IMR-90 (cell line): ENCODE measurements at regions not wholly inside any gene's neighbourhood (a gene's known extent, or its start where the extent isn't known, plus 50 kb on each side); places are given as distances from the start of the nearest gene placed in this dataset.

ENCODE experiments used
- ATAC-seq: fragments of 200-7000 bp; cut with Tn5 transposase; 2 replicates; pipeline ENCODE4 v1.9.1; 2020; ENCODE audit warnings: low read depth, mild to moderate bottlenecking, moderate library complexity
- BruUV-seq: library from RNA; stranded (reverse); fragments of 400-500 nt; replicated peaks from 2 replicates; lab custom pipeline; 2021; lab: Mats Ljungman, UMichigan
- CTCF ChIA-PET: fragments of 300-600 bp; formaldehyde crosslinking; extraction: SDS; loops from one replicate; lab custom pipeline; 2021; ENCODE audit warnings: antibody characterized with exemption; lab: Yijun Ruan, JAX
- POLR2A ChIA-PET: fragments of 300-600 bp; sonication (Branson Sonifier 250); formaldehyde crosslinking; loops from one replicate; lab custom pipeline; 2022; ENCODE audit warnings: antibody characterized with exemption; ENCODE audit not compliant: unreplicated experiment; lab: Charles Lee
- DNase-seq: peaks from one replicate; pipeline ENCODE4 v3.0.0; 2013
- H2AFZ ChIP-seq: replicated peaks from 2 replicates; pipeline ENCODE3; 2013; ENCODE audit warnings: low read length, mild to moderate bottlenecking; ENCODE audit not compliant: poor library complexity
- H2AK5ac ChIP-seq: 2 replicates; pipeline ENCODE4 v1.6.1; 2013; ENCODE audit warnings: low read depth, low read length, inconsistent platforms
- H2AK9ac ChIP-seq: replicated peaks from 2 replicates; pipeline ENCODE3; 2013; ENCODE audit warnings: mild to moderate bottlenecking, low read depth, low read length, moderate library complexity; ENCODE audit not compliant: poor library complexity
- H2BK120ac ChIP-seq: 2 replicates; pipeline ENCODE4 v1.6.1; 2013; ENCODE audit warnings: low read depth, low read length, inconsistent platforms
- H2BK15ac ChIP-seq: 3 replicates; pipeline ENCODE4 v1.6.1; 2013; ENCODE audit warnings: low read depth, low read length, inconsistent platforms
- H2BK20ac ChIP-seq: 2 replicates; pipeline ENCODE4 v1.6.1; 2013; ENCODE audit warnings: low read depth, mild to moderate bottlenecking, inconsistent platforms, low read length, moderate library complexity
- H2BK5ac ChIP-seq: 2 replicates; pipeline ENCODE4 v1.6.1; 2013; ENCODE audit warnings: mild to moderate bottlenecking, low read depth, low read length, inconsistent platforms; ENCODE audit not compliant: poor library complexity, severe bottlenecking
- H3K14ac ChIP-seq: replicated peaks from 2 replicates; pipeline ENCODE4 v1.6.1; 2013; ENCODE audit warnings: low read depth, low read length, inconsistent platforms
- H3K18ac ChIP-seq: 2 replicates; pipeline ENCODE4 v1.6.1; 2013; ENCODE audit warnings: low read depth, low read length, control low read depth
- H3K23ac ChIP-seq: 2 replicates; pipeline ENCODE4 v1.6.1; 2013; ENCODE audit warnings: low read depth, low read length, inconsistent platforms
- H3K27ac ChIP-seq: 2 replicates; pipeline ENCODE4 v1.5.1; 2013; ENCODE audit warnings: mild to moderate bottlenecking, control low read depth, low read length; ENCODE audit not compliant: insufficient read depth
- H3K27me3 ChIP-seq: 2 replicates; pipeline ENCODE4 v1.6.1; 2013; ENCODE audit warnings: low read length; ENCODE audit not compliant: control insufficient read depth, insufficient read depth
- H3K36me3 ChIP-seq: 2 replicates; pipeline ENCODE4 v1.6.1; 2013; ENCODE audit warnings: low read length, mixed read lengths; ENCODE audit not compliant: control insufficient read depth, insufficient read depth
- H3K4ac ChIP-seq: 2 replicates; pipeline ENCODE4 v1.6.1; 2013; ENCODE audit warnings: low read depth, low read length, inconsistent platforms
- H3K4me1 ChIP-seq: 2 replicates; pipeline ENCODE4 v1.6.1; 2013; ENCODE audit warnings: low read length, mixed read lengths; ENCODE audit not compliant: control insufficient read depth, insufficient read depth
- H3K4me2 ChIP-seq: 2 replicates; pipeline ENCODE4 v1.6.1; 2013; ENCODE audit warnings: low read depth, mild to moderate bottlenecking, control low read depth, low read length, moderate library complexity
- H3K4me3 ChIP-seq: 2 replicates; pipeline ENCODE4 v1.5.1; 2013; ENCODE audit warnings: low read depth, mild to moderate bottlenecking, control low read depth, low read length, moderate library complexity; ENCODE audit not compliant: insufficient read depth
- H3K56ac ChIP-seq: 2 replicates; pipeline ENCODE4 v1.6.1; 2013; ENCODE audit warnings: low read length, inconsistent platforms; ENCODE audit not compliant: insufficient read depth; ENCODE audit errors: extremely low read depth
- H3K79me1 ChIP-seq, 2 experiments: 2 replicates each; pipeline ENCODE4 v1.6.1; 2013; ENCODE audit warnings: low read length in 2 of 2, inconsistent platforms in 1 of 2, low read depth in 1 of 2
- H3K9ac ChIP-seq: 2 replicates; pipeline ENCODE4 v1.6.1; 2013; ENCODE audit warnings: low read depth, low read length, control low read depth
- H3K9me1 ChIP-seq: 2 replicates; pipeline ENCODE4 v1.6.1; 2013; ENCODE audit warnings: low read length, inconsistent platforms; ENCODE audit not compliant: insufficient read depth
- H3K9me3 ChIP-seq: 2 replicates; pipeline ENCODE4 v1.6.1; 2013; ENCODE audit warnings: low read length; ENCODE audit not compliant: control insufficient read depth, insufficient read depth
- H4K20me1 ChIP-seq: 2 replicates; pipeline ENCODE4 v1.6.1; 2013; ENCODE audit warnings: low read length, inconsistent platforms; ENCODE audit not compliant: insufficient read depth
- H4K5ac ChIP-seq: 2 replicates; pipeline ENCODE4 v1.6.1; 2013; ENCODE audit warnings: mild to moderate bottlenecking, low read depth, low read length, control low read depth
- H4K8ac ChIP-seq, 2 experiments: 2 replicates each; pipeline ENCODE4 v1.6.1; 2013; ENCODE audit warnings: low read depth in 2 of 2, low read length in 2 of 2, control low read depth in 1 of 2, inconsistent platforms in 1 of 2
- H4K91ac ChIP-seq: 2 replicates; pipeline ENCODE4 v1.6.1; 2013; ENCODE audit warnings: low read depth, low read length, inconsistent platforms; ENCODE audit not compliant: insufficient read depth
- BHLHE40 ChIP-seq: fragments of 150-350 bp; IDR thresholded peaks from 2 replicates; pipeline ENCODE4 v1.6.1; 2016; ENCODE audit warnings: mild to moderate bottlenecking, low read depth, low read length
- CEBPB ChIP-seq: IDR thresholded peaks from 2 replicates; pipeline ENCODE4 v1.6.1; 2012; ENCODE audit warnings: low read depth, low read length, improper control_type of control experiment
- CHD1 ChIP-seq: IDR thresholded peaks from 2 replicates; pipeline ENCODE4 v1.6.1; 2012; ENCODE audit warnings: low read depth, low read length, improper control_type of control experiment
- FOS ChIP-seq: fragments of 150-350 bp; IDR thresholded peaks from 2 replicates; pipeline ENCODE4 v1.6.1; 2016; ENCODE audit warnings: low read depth, low read length
- MAZ ChIP-seq: IDR thresholded peaks from 2 replicates; pipeline ENCODE4 v1.6.1; 2012; ENCODE audit warnings: low read depth, mild to moderate bottlenecking, low read length, improper control_type of control experiment, moderate library complexity, borderline replicate concordance
- MXI1 ChIP-seq: IDR thresholded peaks from 2 replicates; pipeline ENCODE4 v1.6.1; 2012; ENCODE audit warnings: low read depth, mild to moderate bottlenecking, low read length, moderate library complexity, borderline replicate concordance
- NFE2L2 ChIP-seq: fragments of 150-350 bp; IDR thresholded peaks from 2 replicates; pipeline ENCODE4 v1.6.1; 2016; ENCODE audit warnings: low read depth, mild to moderate bottlenecking, low read length
- POLR2A ChIP-seq: IDR thresholded peaks from 2 replicates; pipeline ENCODE4 v1.6.1; 2012; ENCODE audit warnings: mild to moderate bottlenecking, low read depth, low read length
- RAD21 ChIP-seq: IDR thresholded peaks from 2 replicates; pipeline ENCODE4 v1.6.1; 2012; ENCODE audit warnings: low read length, improper control_type of control experiment
- RCOR1 ChIP-seq: IDR thresholded peaks from 2 replicates; pipeline ENCODE4 v1.6.1; 2012; ENCODE audit warnings: mild to moderate bottlenecking, low read length, improper control_type of control experiment; ENCODE audit not compliant: insufficient replicate concordance
- RFX5 ChIP-seq: IDR thresholded peaks from 2 replicates; pipeline ENCODE4 v1.8.0; 2012; ENCODE audit warnings: low read depth, mild to moderate bottlenecking, low read length, moderate library complexity
- WGBS, 2 experiments: methylation state at CpG; one replicate each; pipeline versions ENCODE4 v1.1.5 to v1.1.7; 2013; ENCODE audit warnings: missing lambda C conversion rate in 2 of 2; ENCODE audit not compliant: insufficient read length in 1 of 2; ENCODE audit errors: extremely low coverage in 2 of 2; 5-methylcytosine and 5-hydroxymethylcytosine counted together
- dilution Hi-C: fragments of 300-500 bp; cut with HindIII; formaldehyde crosslinking; loops from one replicate; pipeline ENCODE4 v1.14.3; 2018; ENCODE audit warnings: low sequenced_read_pairs; ENCODE audit not compliant: unreplicated experiment
- in situ Hi-C: fragments of 300-500 bp; cut with MboI; formaldehyde crosslinking; loops from 3 replicates; pipeline ENCODE4 v1.14.3; 2019; ENCODE audit warnings: low sequenced_read_pairs, inconsistent platforms, mixed read lengths
- intact Hi-C: fragments of 100-400 bp; cut with micrococcal nuclease; formaldehyde crosslinking; loops from 2 replicates; pipeline ENCODE4 v1.10.0; 2022
- TF ChIP-seq, protein P1 (sequence below): fragments of 150-350 bp; IDR thresholded peaks from 2 replicates; pipeline ENCODE4 v1.6.1; 2016; ENCODE audit warnings: low read depth, mild to moderate bottlenecking, low read length, moderate library complexity, borderline replicate concordance
- TF ChIP-seq, protein P2 (sequence below): fragments of 150-350 bp; IDR thresholded peaks from 2 replicates; pipeline ENCODE4 v1.6.1; 2017; ENCODE audit warnings: mild to moderate bottlenecking, antibody characterized with exemption, low read length, low read depth

DNA sequence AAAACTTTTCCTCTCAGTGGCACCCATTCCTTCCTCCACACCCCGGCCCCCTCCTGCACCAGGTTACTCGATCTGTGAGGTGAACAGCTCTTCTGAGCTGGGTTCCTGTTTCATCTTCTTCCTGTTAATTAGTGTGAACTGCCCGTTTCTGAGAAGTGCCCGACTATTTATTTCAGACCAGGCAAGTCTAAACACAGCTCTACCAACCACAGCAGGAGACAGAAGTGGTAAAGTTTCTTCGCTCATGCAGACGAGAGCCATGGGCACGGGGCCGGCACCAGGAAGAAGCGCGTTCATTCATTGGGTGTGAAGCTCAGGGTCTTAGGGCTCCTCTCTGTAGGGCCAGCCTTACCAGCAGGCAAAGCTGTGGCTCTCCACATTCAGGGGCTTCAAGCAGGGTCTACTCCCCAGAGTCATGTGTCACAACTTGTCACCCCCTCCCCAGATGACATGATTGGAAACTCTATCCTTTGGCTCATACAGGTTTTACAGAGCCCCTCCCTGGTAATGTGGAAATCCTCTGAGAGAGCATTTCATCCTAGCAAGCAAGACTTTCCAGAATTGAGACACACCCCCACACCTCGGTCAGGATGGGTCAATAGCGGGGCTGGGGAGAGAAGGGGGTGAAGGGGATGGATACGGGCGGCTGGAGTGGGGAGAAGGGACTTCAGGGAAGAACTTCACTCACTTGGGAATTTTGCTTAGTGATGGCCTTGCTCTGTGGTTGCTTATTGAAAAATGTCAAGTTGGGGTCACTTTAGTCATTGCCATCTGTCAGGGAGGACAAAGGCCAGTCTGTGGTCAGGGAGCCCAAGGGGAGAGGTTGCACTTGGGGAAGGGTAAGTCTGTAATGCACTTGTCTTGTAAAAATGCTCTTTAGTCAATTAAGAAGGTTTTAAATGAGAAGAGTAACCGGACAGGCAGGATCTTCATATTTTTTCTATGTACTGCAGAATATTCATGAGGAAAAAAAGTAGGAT, 121.6 kb upstream of the TRIM2 start:
- CTCF ChIA-PET: interaction anchor here (0.6 to 1.7 kb wide), 15 partner anchors 9 to 303 kb away, joined by 3 to 33 read pairs (median 4); partner anchors contain the start of genes ARFIP1 and TIGD4
- Histone ChIP-seq H3K4ac (no peak overlapping the region), H3K4me3 (no peak overlapping the region), H3K9me3 (no peaks in the 10 kb centered on the region), H2AK5ac (no peak overlapping the region), H3K4me2 (no peak overlapping the region), H2AK9ac (no peak overlapping the region), H3K27ac (no peak overlapping the region), H3K23ac (no peak overlapping the region), H3K56ac (no peak overlapping the region), H3K9ac (no peak overlapping the region), H2BK15ac (no peak overlapping the region), H2BK120ac (no peak overlapping the region), H3K18ac (no peak overlapping the region), H3K4me1 (0 out of 2 replicates have a peak, but pooled peaks cover 1% of the 10 kb centered on the region), H2BK20ac (no peak overlapping the region), H3K36me3 (no peaks in the 10 kb centered on the region), H4K91ac (no peak overlapping the region), H3K79me1 (no peaks in the 10 kb centered on the region), H2AFZ (no peak overlapping the region), H3K14ac (no peak overlapping the region), H2BK5ac (no peak overlapping the region), H3K9me1 (no peaks in the 10 kb centered on the region), H4K20me1 (no peaks in the 10 kb centered on the region), H4K5ac (no peak overlapping the region), H4K8ac (peak overlapping the region in 1 of 2 experiments; percentile 55; a peak in 1 of 4 replicates), H3K27me3 (peaks cover 20% of the 10 kb centered on the region)
- intact Hi-C loops (loop anchor here (1.0 to 10.0 kb wide), 4 partner anchors 46 to 678 kb away; no protein-coding TSS in a partner anchor), dilution Hi-C loops (no loop called here), in situ Hi-C loops (loop anchor here (5.0 kb wide), 2 partner anchors 45 to 235 kb away; no protein-coding TSS in a partner anchor)
- TF ChIP-seq RFX5 (no peak), RCOR1 (no peak), RAD21 (no peak), FOS (no peak), NFE2L2 (no peak), MXI1 (no peak), BHLHE40 (no peak), MAZ (no peak), CHD1 (no peak), POLR2A (no peak), CEBPB (no peak)
- TF ChIP-seq, protein P1, sequence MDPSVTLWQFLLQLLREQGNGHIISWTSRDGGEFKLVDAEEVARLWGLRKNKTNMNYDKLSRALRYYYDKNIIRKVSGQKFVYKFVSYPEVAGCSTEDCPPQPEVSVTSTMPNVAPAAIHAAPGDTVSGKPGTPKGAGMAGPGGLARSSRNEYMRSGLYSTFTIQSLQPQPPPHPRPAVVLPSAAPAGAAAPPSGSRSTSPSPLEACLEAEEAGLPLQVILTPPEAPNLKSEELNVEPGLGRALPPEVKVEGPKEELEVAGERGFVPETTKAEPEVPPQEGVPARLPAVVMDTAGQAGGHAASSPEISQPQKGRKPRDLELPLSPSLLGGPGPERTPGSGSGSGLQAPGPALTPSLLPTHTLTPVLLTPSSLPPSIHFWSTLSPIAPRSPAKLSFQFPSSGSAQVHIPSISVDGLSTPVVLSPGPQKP: no peak
- TF ChIP-seq, protein P2, sequence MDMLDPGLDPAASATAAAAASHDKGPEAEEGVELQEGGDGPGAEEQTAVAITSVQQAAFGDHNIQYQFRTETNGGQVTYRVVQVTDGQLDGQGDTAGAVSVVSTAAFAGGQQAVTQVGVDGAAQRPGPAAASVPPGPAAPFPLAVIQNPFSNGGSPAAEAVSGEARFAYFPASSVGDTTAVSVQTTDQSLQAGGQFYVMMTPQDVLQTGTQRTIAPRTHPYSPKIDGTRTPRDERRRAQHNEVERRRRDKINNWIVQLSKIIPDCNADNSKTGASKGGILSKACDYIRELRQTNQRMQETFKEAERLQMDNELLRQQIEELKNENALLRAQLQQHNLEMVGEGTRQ: no peak
- ATAC-seq: no peak
- no peak for DNase-seq
- WGBS, 2 experiments: 100% methylated on average over 2 of the region's 15 CpGs; no CpG with 5 or more reads in 1 of the 2 experiments
- no TSS peak for BruUV-seq
- POLR2A ChIA-PET: no interaction called here
